ENCODE measurements at regions not wholly inside any gene's neighbourhood (a gene's known extent, or its start where the extent isn't known, plus 50 kb on each side); places are given as distances from the start of the nearest gene placed in this dataset.

GRCh38 chr5:112554101-112554977, 135.3 kb upstream of the EPB41L4A start:
- TF ChIP-seq CTCF (IDR thresholded peaks at IDR 0.05) (no peak), POLR2A (IDR thresholded peaks at IDR 0.05) (no peak)
